HepG2 (cell line): ENCODE measurements at regions not wholly inside any gene's neighbourhood (a gene's known extent, or its start where the extent isn't known, plus 50 kb on each side); places are given as distances from the start of the nearest gene placed in this dataset.
"Not testable (repeated sequence)": the region's sequence is repeated elsewhere in the genome, so short reads cannot be mapped to it uniquely, and the experiment has no call there.

Source experiments
- ATAC-seq: fragments of 200-7000 bp; cut with Tn5 transposase; 3 replicates; pipeline ENCODE4 v1.9.1; 2020; ENCODE audit warnings: mild to moderate bottlenecking, moderate library complexity
- BruUV-seq: library from RNA; stranded (reverse); fragments of 400-500 nt; replicated peaks from 2 replicates; lab custom pipeline; 2021; lab: Mats Ljungman, UMichigan
- CTCF ChIA-PET: fragments of 300-600 bp; formaldehyde crosslinking; extraction: SDS; loops from one replicate; lab custom pipeline; 2021; ENCODE audit warnings: low total read pairs, inconsistent platforms, low intra/inter-chr PET ratio; lab: Yijun Ruan, JAX
- POLR2A ChIA-PET: fragments of 350-600 bp; sonication (Branson Sonifier 250); formaldehyde crosslinking; loops from one replicate; lab custom pipeline; 2020; ENCODE audit warnings: antibody characterized with exemption, inconsistent platforms; lab: Yijun Ruan, JAX
- DNase-seq: peaks from one replicate; pipeline ENCODE4 v3.0.0-alpha.2; 2015; ENCODE audit warnings: low spot score
- FAIRE-seq: peaks from 3 replicates; lab custom pipeline; 2011; peaks lifted over from hg19 to GRCh38; lab: Jason Lieb, UNC
- H2AFZ ChIP-seq: one replicate; pipeline ENCODE4 v1.6.1; 2011; ENCODE audit warnings: low read length, inconsistent platforms
- H3K27ac ChIP-seq: fragments of 300-600 bp; 3 replicates; pipeline ENCODE4 v1.8.0; 2011; ENCODE audit warnings: mixed run types, mild to moderate bottlenecking, mixed read lengths, low read length, inconsistent platforms; ENCODE audit not compliant: insufficient read depth; ENCODE audit errors: extremely low read length
- H3K27me3 ChIP-seq, 2 experiments: fragments of 200-600 bp in 1 of 2; 2 replicates in 1 of 2; 3 replicates in 1 of 2; pipeline versions ENCODE4 v1.6.0 to v1.8.0; 2011; ENCODE audit warnings: low read length in 2 of 2, mild to moderate bottlenecking in 2 of 2, moderate library complexity in 2 of 2, inconsistent platforms in 1 of 2; ENCODE audit not compliant: insufficient read depth in 2 of 2, control insufficient read depth in 1 of 2
- H3K36me3 ChIP-seq, 2 experiments: fragments of 200-600 bp in 1 of 2; replicated peaks in 1 of 2; 2 replicates in 1 of 2; 3 replicates in 1 of 2; pipeline versions ENCODE4 v1.5.1 to v1.8.0; 2011; ENCODE audit warnings: low read length in 2 of 2, inconsistent platforms in 1 of 2; ENCODE audit not compliant: insufficient read depth in 2 of 2, control insufficient read depth in 1 of 2
- H3K4me1 ChIP-seq: 2 replicates; pipeline ENCODE4 v1.5.1; 2012; ENCODE audit warnings: low read length, inconsistent platforms; ENCODE audit not compliant: insufficient read depth
- H3K4me2 ChIP-seq: 2 replicates; pipeline ENCODE4 v1.6.0; 2011; ENCODE audit warnings: low read depth, low read length, inconsistent platforms
- H3K4me3 ChIP-seq, 3 experiments: fragments of 200-600 bp in 1 of 3; sonication (generic), shearing (Covaris generic) in 1 of 3; replicated peaks in 1 of 3; 2 replicates each; pipeline ENCODE4 v1.5.1; 2011 to 2016; ENCODE audit warnings: low read length in 3 of 3, inconsistent platforms in 2 of 3, low read depth in 2 of 3, mild to moderate bottlenecking in 2 of 3, control low read depth in 1 of 3, mixed read lengths in 1 of 3; ENCODE audit not compliant: insufficient read depth in 1 of 3
- H3K79me2 ChIP-seq: one replicate; pipeline ENCODE4 v1.6.1; 2011; ENCODE audit warnings: low read length, inconsistent platforms; ENCODE audit not compliant: insufficient read depth
- H3K9ac ChIP-seq: 2 replicates; pipeline ENCODE4 v1.6.0; 2011; ENCODE audit warnings: mild to moderate bottlenecking, low read depth, low read length, inconsistent platforms; ENCODE audit not compliant: insufficient read depth
- H3K9me3 ChIP-seq: 2 replicates; pipeline ENCODE4 v1.5.1; 2012; ENCODE audit warnings: mild to moderate bottlenecking, low read length
- H4K20me1 ChIP-seq: 2 replicates; pipeline ENCODE4 v1.6.0; 2011; ENCODE audit warnings: inconsistent platforms, mild to moderate bottlenecking, low read length, moderate library complexity; ENCODE audit not compliant: insufficient read depth
- GTF3A ChIP-seq: sonication (generic); formaldehyde crosslinking; conservative IDR thresholded peaks from 2 replicates; pipeline ENCODE4 v1.4.0; 2020; ENCODE audit warnings: mild to moderate bottlenecking, missing genetic modification reagents
- HNRNPUL1 ChIP-seq: fragments of 200-400 bp; formaldehyde crosslinking; IDR thresholded peaks from 2 replicates; pipeline ENCODE4 v1.6.1; 2017; ENCODE audit warnings: low read depth, mild to moderate bottlenecking, low read length, moderate library complexity
- MXI1 ChIP-seq: IDR thresholded peaks from 3 replicates; pipeline ENCODE4 v1.6.1; 2012; ENCODE audit warnings: low read depth, low read length, inconsistent platforms, borderline replicate concordance
- SRF ChIP-seq: IDR thresholded peaks from 2 replicates; pipeline ENCODE4 v1.6.1; 2011; ENCODE audit warnings: mild to moderate bottlenecking, low read depth, low read length, moderate library complexity
- WGBS: methylation state at CpG from one replicate; pipeline ENCODE4 v1.1.6; 2017; ENCODE audit warnings: low lambda C conversion rate; 5-methylcytosine and 5-hydroxymethylcytosine counted together
- in situ Hi-C: cut with HindIII; loops from 2 replicates; pipeline ENCODE4 v1.10.0; 2017; ENCODE audit warnings: low pct_unique_long_range_greater_than_20kb; ENCODE audit not compliant: extremely low pct_ligation_motif_present
- intact Hi-C: fragments of 100-400 bp; cut with micrococcal nuclease; formaldehyde crosslinking; loops from one replicate; pipeline ENCODE4 v1.10.0; 2022; ENCODE audit not compliant: unreplicated experiment
- TF ChIP-seq, protein P1 (sequence below): sonication (generic); formaldehyde crosslinking; IDR thresholded peaks from 2 replicates; pipeline ENCODE4 v1.4.0; 2020; ENCODE audit warnings: mild to moderate bottlenecking, missing genetic modification reagents
- TF ChIP-seq, protein P2 (sequence below): sonication (generic); formaldehyde crosslinking; IDR thresholded peaks from 2 replicates; pipeline ENCODE4 v1.4.0; 2020; ENCODE audit warnings: mild to moderate bottlenecking, low read depth, missing genetic modification reagents

DNA sequence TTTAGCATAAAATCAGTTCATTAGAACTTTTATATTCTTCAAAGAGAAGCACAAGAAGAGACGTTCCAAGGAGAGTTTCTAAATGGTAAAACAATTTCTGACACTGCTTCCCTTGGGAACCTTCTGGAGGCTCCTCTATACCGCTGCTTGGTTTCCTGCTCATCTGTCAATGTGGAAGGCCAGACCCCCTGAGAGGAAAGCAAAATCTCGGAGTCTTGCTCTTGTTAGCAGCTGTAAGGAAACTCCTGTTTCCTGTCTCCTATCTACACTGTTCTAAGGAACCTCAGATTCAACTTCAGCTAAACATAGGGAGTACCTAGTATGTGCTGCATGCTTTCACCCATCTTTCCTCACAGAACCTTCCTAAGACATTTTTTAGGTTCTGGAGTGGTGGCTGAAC, 322.2 kb downstream of the BMPER start:
- WGBS, result 2% methylated on average over 3 of the region's 3 CpGs
- TF ChIP-seq HNRNPUL1 (no peak), SRF (no peak)
- FAIRE-seq (no peak), DNase-seq (no peak), ATAC-seq (no peak)
- Histone ChIP-seq H4K20me1 (no peaks in the 10 kb centered on the region), H3K4me2 (no peak overlapping the region), H3K27ac (no peak overlapping the region), H3K27me3 (no peaks in the 10 kb centered on the region), H2AFZ (no peak overlapping the region), H3K4me3 (no peak overlapping the region), H3K36me3 (no peaks in the 10 kb centered on the region), H3K9ac (no peak overlapping the region), H3K79me2 (no peaks in the 10 kb centered on the region), H3K9me3 (no peaks in the 10 kb centered on the region), H3K4me1 (no peaks in the 10 kb centered on the region)
- in situ Hi-C loops, result no loop called here
- POLR2A ChIA-PET, result no interaction called here
- CTCF ChIA-PET, result no interaction called here
- intact Hi-C loops, result no loop called here
- no TSS peak for BruUV-seq

DNA sequence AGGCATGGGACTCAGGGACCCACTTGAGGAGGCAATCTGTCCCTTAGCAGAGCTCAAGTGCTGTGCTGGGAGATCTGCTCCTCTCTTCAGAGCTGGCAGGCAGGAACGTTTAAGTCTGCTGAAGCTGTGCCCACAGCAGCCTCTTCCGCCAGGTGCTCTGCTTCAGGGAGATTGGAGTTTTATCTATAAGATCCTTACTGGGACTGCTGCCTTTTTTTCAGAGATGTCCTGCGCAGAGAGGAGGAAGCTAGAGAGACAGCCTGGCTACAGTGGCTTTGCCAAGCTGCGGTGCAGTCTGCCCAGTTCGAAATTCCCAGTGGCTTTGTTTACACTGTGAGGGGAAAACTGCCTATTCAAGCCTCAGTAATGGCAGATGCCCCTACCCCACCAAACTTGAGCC, 329.8 kb downstream of the BMPER start:
- ATAC-seq, CTCF ChIA-PET, DNase-seq, in situ Hi-C loops, H3K4me2 ChIP-seq, H3K4me1 ChIP-seq, H3K79me2 ChIP-seq, H3K9me3 ChIP-seq, H3K9ac ChIP-seq, H2AFZ ChIP-seq, H3K4me3 ChIP-seq, intact Hi-C loops, H4K20me1 ChIP-seq, FAIRE-seq, BruUV-seq, H3K36me3 ChIP-seq, H3K27me3 ChIP-seq, H3K27ac ChIP-seq, POLR2A ChIA-PET: not testable (repeated sequence)
- 64% methylated on average over 3 of the region's 5 CpGs for WGBS

DNA sequence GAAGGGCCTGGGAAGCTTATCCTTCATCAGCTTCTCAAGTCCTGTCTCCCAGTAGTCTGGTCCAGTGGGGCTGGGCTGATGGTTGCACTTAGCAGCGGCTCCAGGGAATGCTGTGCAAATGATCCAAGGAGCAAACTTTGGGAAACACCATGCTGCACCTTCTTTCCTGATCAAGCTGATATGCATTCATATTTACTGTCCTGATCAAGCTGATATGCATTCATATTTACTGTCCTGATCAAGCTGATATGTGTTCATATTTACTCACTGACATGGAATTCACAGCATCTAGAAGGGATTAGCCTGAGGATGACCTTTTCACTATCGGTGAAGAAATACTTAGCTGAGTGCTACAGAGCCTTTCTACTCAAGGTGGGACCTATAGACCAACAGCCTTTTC, 330.7 kb downstream of the BMPER start:
- Histone ChIP-seq H3K36me3 (no peaks in the 10 kb centered on the region), H3K9me3 (no peaks in the 10 kb centered on the region), H2AFZ (no peak overlapping the region), H3K4me3 (no peak overlapping the region), H3K4me1 (no peaks in the 10 kb centered on the region), H3K79me2 (no peaks in the 10 kb centered on the region), H4K20me1 (no peaks in the 10 kb centered on the region), H3K27ac (no peak overlapping the region), H3K4me2 (no peak overlapping the region), H3K9ac (no peak overlapping the region), H3K27me3 (peaks cover 0 to 5% of the 10 kb centered on the region in 2 experiments; a peak in 1 of 5 replicates)
- DNase-seq, result no peak
- BruUV-seq, result no TSS peak
- intact Hi-C loops (no loop called here), in situ Hi-C loops (no loop called here)
- ChIA-PET POLR2A (no interaction called here), CTCF (no interaction called here)
- TF ChIP-seq, protein P1, sequence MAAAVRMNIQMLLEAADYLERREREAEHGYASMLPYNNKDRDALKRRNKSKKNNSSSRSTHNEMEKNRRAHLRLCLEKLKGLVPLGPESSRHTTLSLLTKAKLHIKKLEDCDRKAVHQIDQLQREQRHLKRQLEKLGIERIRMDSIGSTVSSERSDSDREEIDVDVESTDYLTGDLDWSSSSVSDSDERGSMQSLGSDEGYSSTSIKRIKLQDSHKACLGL (CRISPR knock-in tag), result no peak
- no peak for TF ChIP-seq GTF3A (CRISPR knock-in tag)
- TF ChIP-seq MXI1, result no peak
- TF ChIP-seq, protein P2, sequence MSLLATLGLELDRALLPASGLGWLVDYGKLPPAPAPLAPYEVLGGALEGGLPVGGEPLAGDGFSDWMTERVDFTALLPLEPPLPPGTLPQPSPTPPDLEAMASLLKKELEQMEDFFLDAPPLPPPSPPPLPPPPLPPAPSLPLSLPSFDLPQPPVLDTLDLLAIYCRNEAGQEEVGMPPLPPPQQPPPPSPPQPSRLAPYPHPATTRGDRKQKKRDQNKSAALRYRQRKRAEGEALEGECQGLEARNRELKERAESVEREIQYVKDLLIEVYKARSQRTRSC (CRISPR knock-in tag), result no peak
- no peak for FAIRE-seq
- 12% methylated on average over 2 of the region's 2 CpGs for WGBS
- ATAC-seq, result no peak
